ENCODE measurements at regions not wholly inside any gene's neighbourhood (a gene's known extent, or its start where the extent isn't known, plus 50 kb on each side); places are given as distances from the start of the nearest gene placed in this dataset.

DNA sequence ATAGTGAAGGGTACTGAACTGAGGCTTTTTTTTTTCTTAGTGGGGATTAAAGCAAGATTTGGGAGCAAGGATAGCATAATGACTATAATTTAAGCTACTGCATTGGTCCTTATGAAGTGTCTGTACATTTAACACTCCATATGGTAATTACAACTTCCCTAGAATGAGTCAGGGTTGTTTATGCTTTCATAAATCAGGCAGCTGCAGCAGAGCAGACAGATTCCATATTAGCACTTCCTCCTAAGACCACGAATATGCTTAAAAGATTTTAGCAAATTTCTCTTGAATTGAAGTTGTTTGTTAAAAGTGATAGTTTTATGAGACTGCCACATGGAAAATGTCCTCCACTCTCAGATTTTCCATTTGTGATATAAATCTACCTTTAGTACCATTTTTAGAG is 401.1 kb upstream of the SPRY2 start:
- no peak overlapping the region for H3K4me3 ChIP-seq (ENCODE audit: low read depth, low read length)
- TF ChIP-seq, protein P1, sequence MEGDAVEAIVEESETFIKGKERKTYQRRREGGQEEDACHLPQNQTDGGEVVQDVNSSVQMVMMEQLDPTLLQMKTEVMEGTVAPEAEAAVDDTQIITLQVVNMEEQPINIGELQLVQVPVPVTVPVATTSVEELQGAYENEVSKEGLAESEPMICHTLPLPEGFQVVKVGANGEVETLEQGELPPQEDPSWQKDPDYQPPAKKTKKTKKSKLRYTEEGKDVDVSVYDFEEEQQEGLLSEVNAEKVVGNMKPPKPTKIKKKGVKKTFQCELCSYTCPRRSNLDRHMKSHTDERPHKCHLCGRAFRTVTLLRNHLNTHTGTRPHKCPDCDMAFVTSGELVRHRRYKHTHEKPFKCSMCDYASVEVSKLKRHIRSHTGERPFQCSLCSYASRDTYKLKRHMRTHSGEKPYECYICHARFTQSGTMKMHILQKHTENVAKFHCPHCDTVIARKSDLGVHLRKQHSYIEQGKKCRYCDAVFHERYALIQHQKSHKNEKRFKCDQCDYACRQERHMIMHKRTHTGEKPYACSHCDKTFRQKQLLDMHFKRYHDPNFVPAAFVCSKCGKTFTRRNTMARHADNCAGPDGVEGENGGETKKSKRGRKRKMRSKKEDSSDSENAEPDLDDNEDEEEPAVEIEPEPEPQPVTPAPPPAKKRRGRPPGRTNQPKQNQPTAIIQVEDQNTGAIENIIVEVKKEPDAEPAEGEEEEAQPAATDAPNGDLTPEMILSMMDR (IDR thresholded peaks at IDR 0.05; ENCODE audit: low read depth, low read length): no peak

DNA sequence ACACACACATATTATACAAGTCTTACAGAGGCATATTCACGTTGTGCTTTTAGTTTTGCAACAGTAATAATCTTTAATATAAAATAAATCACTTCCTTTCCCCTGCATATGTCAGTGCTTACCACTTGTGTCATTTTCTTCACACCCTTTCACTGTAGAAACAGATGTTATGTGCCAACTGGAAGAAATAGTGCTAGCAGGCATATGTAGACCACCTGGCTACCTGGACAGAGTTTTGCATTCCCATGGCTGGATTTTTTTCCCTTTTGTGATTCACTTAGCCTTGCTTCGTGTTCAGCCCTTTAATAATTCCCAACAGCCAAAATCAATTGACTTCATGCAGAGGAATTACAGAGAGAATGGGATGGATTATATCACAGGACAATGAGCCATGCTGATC is 399.1 kb upstream of the SPRY2 start:
- no peak overlapping the region for H3K4me3 ChIP-seq (ENCODE audit: low read depth, low read length)
- TF ChIP-seq, protein P1 (IDR thresholded peaks at IDR 0.05; ENCODE audit: low read depth, low read length): no peak

DNA sequence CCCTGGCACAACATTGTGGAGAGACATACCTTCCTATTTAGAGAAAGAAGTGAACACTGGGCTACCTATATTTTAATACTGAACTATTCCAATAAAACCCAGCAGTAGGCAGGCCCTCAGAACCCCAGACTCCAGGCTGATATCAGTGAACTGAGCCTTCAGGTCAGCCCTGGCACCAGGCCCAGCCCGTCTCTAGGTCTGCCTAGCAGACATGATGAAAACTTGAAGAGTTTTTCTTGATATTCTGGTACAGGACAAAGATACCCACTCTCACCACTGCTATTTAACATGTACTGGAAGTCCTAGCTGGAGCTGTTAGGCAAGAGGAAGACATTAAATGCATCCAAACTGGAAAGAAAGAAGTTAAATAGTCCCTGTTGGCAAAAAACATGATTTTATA is 396.6 kb upstream of the SPRY2 start:
- TF ChIP-seq, protein P1 (IDR thresholded peaks at IDR 0.05; ENCODE audit: low read depth, low read length): no peak
- H3K4me3 ChIP-seq (ENCODE audit: low read depth, low read length): no peak overlapping the region

DNA sequence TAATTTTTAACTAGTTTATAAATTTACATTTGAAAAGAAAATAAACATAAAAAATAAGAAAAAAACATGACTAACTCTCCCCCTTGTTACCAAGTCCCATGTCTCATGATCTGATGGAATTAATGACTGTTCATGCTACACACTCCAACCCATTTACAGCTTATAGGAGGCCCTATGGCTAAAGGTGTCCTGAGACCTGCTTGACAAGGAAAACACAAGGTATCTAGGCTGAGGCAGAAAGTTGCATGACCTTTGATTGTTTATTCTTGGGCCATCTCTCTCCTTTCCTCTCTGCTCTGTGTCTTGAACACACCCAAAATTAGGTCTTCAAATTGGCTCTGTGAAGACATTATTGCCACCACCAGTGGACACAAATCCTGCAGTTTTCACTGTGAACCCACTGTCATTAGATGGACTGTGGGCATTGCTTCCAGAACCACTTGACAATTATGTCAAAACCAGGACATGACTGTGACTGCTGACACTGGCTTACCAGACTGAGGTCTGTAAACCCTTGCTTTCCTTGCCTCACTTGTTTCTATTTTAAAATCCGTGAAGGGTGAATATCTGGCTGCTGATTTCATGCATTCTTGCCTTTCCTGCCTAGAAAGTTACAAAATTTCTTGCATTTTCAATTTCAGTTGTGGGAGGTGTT is 386.5 kb upstream of the SPRY2 start:
- no peak overlapping the region for H3K4me3 ChIP-seq (ENCODE audit: low read depth, low read length)
- TF ChIP-seq, protein P1 (IDR thresholded peaks at IDR 0.05; ENCODE audit: low read depth, low read length): no peak

DNA sequence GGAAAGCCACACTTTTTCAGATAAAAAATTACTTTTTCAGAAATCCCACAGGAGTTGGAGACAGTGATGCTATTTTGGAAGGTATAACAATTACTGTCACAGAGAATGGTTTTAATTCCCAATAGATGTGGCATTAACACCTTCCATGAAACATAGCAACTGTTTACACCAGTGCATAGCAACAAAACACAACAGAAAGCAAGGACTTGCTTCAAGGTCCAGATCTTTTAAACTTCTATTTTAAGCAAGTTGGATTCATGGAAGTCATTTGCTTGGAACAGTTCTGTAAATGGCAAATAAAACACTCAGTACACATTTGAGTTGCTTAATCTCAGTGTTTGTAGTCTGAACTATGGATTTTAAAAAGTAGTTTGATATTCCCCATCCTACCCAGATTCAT is 385.9 kb upstream of the SPRY2 start:
- TF ChIP-seq, protein P1 (IDR thresholded peaks at IDR 0.05; ENCODE audit: low read depth, low read length): no peak
- no peak overlapping the region for H3K4me3 ChIP-seq (ENCODE audit: low read depth, low read length)

DNA sequence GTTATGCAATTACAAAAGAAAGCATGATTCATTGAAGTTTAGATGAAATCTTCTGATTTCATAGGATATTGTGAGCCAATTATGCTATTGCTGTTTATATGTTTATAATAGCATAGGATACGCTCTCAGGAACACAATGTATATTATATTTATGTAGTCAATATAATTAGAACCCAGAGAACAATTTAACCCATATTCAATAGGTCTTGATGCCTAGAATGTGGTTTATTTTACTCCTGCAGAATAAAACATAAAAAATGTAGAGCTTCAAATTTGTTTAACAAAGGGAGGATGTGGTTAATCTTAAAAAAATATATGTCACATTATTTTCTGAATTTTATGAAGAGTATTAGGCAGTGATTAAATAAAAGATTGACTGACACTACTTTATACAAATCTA is 380.8 kb upstream of the SPRY2 start:
- no peak overlapping the region for H3K4me3 ChIP-seq (ENCODE audit: low read depth, low read length)
- TF ChIP-seq, protein P1 (IDR thresholded peaks at IDR 0.05; ENCODE audit: low read depth, low read length): no peak

DNA sequence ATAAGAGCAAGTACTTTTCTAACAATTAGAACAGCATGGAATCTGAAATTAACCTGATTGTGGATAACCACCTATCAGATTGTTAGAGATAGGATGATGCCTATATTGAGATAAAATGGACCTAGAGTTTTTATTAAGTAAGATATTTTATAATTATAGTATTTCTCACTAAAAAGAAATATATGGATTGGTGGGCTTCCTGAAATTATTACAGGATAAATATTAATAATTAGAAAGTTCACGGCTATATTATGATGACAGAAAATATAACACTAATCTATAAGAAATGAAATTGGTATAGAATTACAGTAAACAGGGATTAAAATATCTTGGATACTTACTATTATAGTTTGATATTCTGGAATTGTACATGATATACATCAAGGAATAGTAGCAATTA is 378.0 kb upstream of the SPRY2 start:
- no peak overlapping the region for H3K4me3 ChIP-seq (ENCODE audit: low read depth, low read length)
- TF ChIP-seq, protein P1 (IDR thresholded peaks at IDR 0.05; ENCODE audit: low read depth, low read length): no peak

All from WI38 (cell line).